ENCODE measurements at regions not wholly inside any gene's neighbourhood (a gene's known extent, or its start where the extent isn't known, plus 50 kb on each side); places are given as distances from the start of the nearest gene placed in this dataset.
"Not testable (repeated sequence)": the region's sequence is repeated elsewhere in the genome, so short reads cannot be mapped to it uniquely, and the experiment has no call there.

- peak; percentile 94 for DNase-seq (ENCODE audit: unreplicated experiment)
- H3K4me3 Mint-ChIP-seq (ENCODE audit: unreplicated experiment), result no peak overlapping the region
- BruUV-seq (replicated peaks), result no TSS peak
- H3K36me3 Mint-ChIP-seq (ENCODE audit: insufficient read depth, unreplicated experiment), result no peaks in the 10 kb centered on the region
- ChIA-PET POLR2A (no interaction called here), CTCF (interaction anchor here (0.7 kb wide), 1 partner anchor 226 kb away, joined by 5 read pairs; no protein-coding TSS in a partner anchor)
- intact Hi-C loops (cut with micrococcal nuclease), result no loop called here
- TF ChIP-seq, protein P1, sequence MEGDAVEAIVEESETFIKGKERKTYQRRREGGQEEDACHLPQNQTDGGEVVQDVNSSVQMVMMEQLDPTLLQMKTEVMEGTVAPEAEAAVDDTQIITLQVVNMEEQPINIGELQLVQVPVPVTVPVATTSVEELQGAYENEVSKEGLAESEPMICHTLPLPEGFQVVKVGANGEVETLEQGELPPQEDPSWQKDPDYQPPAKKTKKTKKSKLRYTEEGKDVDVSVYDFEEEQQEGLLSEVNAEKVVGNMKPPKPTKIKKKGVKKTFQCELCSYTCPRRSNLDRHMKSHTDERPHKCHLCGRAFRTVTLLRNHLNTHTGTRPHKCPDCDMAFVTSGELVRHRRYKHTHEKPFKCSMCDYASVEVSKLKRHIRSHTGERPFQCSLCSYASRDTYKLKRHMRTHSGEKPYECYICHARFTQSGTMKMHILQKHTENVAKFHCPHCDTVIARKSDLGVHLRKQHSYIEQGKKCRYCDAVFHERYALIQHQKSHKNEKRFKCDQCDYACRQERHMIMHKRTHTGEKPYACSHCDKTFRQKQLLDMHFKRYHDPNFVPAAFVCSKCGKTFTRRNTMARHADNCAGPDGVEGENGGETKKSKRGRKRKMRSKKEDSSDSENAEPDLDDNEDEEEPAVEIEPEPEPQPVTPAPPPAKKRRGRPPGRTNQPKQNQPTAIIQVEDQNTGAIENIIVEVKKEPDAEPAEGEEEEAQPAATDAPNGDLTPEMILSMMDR (IDR thresholded peaks at IDR 0.05; ENCODE audit: unreplicated experiment), result no peak
- H3K9me3 Mint-ChIP-seq (ENCODE audit: unreplicated experiment), result no peaks in the 10 kb centered on the region
- H3K27me3 Mint-ChIP-seq (ENCODE audit: insufficient read depth, unreplicated experiment), result peaks cover 79% of the 10 kb centered on the region
- H3K4me1 Mint-ChIP-seq (ENCODE audit: insufficient read depth, unreplicated experiment), result peaks cover 34% of the 10 kb centered on the region
- no peak overlapping the region for H3K27ac Mint-ChIP-seq (ENCODE audit: low read depth, unreplicated experiment)
Observed at GRCh38 chr14:58747181-58747580, 109.4 kb downstream of the DACT1 start.

GRCh38 chr14:58748251-58748650 lies 110.5 kb downstream of the DACT1 start:
- H3K4me3 Mint-ChIP-seq (ENCODE audit: unreplicated experiment); BruUV-seq (replicated peaks); H3K27ac Mint-ChIP-seq (ENCODE audit: low read depth, unreplicated experiment); H3K36me3 Mint-ChIP-seq (ENCODE audit: insufficient read depth, unreplicated experiment); POLR2A ChIA-PET; DNase-seq (ENCODE audit: unreplicated experiment); intact Hi-C loops (cut with micrococcal nuclease); H3K9me3 Mint-ChIP-seq (ENCODE audit: unreplicated experiment): not testable (repeated sequence)
- Mint-ChIP-seq H3K27me3 (ENCODE audit: insufficient read depth, unreplicated experiment) (peaks cover 78% of the 10 kb centered on the region), H3K4me1 (ENCODE audit: insufficient read depth, unreplicated experiment) (peaks cover 34% of the 10 kb centered on the region)
- CTCF ChIA-PET, result interaction anchor here (0.6 kb wide), 1 partner anchor 97 kb away, joined by 3 read pairs; no protein-coding TSS in a partner anchor

DNA sequence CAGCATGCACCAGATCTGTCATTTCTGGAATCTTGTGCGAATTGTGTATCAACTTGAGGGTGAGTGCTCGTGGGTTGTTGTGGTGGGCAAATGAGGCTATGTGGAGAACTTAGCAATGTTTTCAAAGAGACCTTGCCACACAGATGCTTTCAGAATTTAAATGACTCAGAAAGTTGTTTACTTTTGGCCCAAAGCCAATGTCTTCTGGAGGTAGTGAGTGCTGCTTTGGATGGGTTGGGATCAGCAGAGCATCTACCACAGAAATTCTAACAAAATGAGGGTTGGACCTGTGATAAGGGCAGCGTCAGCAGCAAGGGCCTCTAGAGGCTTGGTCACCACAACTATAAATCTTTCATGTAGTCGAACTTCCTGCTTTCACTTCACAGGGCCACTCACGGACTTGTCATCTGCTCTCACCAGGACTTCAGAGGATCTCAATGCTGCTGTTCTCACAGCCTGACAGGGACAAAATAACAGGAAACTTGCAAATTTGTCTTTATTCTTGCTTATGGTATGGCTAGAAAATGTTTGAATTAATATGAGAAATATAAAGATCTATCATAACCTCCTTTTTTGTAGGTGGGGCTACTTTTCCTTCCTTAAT lies 111.4 kb downstream of the DACT1 start:
- no peaks in the 10 kb centered on the region for H3K36me3 Mint-ChIP-seq (ENCODE audit: insufficient read depth, unreplicated experiment)
- CTCF ChIA-PET, result no interaction called here
- H3K4me3 Mint-ChIP-seq (ENCODE audit: unreplicated experiment), result no peak overlapping the region
- peak; percentile 83 for DNase-seq (ENCODE audit: unreplicated experiment)
- TF ChIP-seq, protein P1 (IDR thresholded peaks at IDR 0.05; ENCODE audit: unreplicated experiment), result no peak
- H3K4me1 Mint-ChIP-seq (ENCODE audit: insufficient read depth, unreplicated experiment), result peaks cover 34% of the 10 kb centered on the region
- intact Hi-C loops (cut with micrococcal nuclease), result no loop called here
- BruUV-seq (replicated peaks), result no TSS peak
- no peaks in the 10 kb centered on the region for H3K9me3 Mint-ChIP-seq (ENCODE audit: unreplicated experiment)
- H3K27me3 Mint-ChIP-seq (ENCODE audit: insufficient read depth, unreplicated experiment), result peaks cover 78% of the 10 kb centered on the region
- H3K27ac Mint-ChIP-seq (ENCODE audit: low read depth, unreplicated experiment), result no peak overlapping the region
- POLR2A ChIA-PET, result no interaction called here

DNA sequence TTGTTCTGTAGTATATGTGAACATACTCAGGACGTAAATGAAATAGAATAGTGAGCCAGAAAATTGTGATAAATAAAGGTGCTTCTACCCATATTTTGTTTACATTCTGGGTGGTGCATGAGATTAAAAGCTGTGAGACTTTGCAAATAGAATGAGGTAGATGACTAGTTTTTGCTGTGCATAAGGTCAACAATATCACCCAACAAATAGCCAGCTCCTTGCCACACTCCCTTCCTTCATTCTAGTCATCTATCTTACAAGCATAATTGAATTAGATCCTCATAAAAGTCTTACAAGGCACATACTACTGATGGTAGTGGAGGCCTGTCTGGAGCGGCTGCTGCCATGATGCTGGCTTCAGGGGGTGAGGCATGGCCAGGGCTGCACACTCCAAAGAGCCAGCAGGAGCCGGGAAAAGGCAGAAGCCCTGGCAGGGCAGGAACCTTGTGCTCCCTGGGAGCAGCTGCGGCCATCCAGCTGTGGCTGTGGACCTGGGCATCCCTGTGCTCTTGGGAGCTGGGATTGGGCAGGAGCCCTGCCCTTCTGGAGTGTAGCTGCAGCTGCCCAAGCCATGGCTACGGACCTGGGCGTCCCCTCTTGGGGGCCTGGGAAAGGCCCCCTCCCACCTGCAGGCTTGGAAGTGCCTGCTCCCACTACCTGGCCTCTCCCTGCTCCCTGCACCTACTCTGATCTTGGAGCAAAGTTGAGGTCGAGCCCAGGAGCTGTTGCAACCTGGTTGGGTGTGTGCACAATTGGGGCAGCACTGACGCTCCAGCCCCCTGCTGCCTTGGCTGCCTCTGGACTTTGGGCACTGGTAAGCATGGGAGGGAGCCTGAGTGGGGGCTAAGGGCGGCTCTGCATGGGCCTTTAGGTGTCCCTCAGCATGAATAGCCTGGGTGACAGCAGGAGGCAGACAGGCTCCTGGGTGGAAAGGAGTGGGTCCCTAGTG lies 112.8 kb downstream of the DACT1 start:
- TF ChIP-seq, protein P1 (IDR thresholded peaks at IDR 0.05; ENCODE audit: unreplicated experiment), result no peak
- BruUV-seq (replicated peaks), result no TSS peak
- no peaks in the 10 kb centered on the region for H3K36me3 Mint-ChIP-seq (ENCODE audit: insufficient read depth, unreplicated experiment)
- no peak overlapping the region for H3K4me3 Mint-ChIP-seq (ENCODE audit: unreplicated experiment)
- H3K27me3 Mint-ChIP-seq (ENCODE audit: insufficient read depth, unreplicated experiment), result peaks cover 71% of the 10 kb centered on the region
- H3K4me1 Mint-ChIP-seq (ENCODE audit: insufficient read depth, unreplicated experiment), result peaks cover 34% of the 10 kb centered on the region
- ChIA-PET POLR2A (no interaction called here), CTCF (interaction anchor here (0.6 to 0.8 kb wide), 3 partner anchors 13 to 517 kb away, joined by 3 to 4 read pairs (median 4); no protein-coding TSS in a partner anchor)
- H3K9me3 Mint-ChIP-seq (ENCODE audit: unreplicated experiment), result no peaks in the 10 kb centered on the region
- intact Hi-C loops (cut with micrococcal nuclease), result no loop called here
- H3K27ac Mint-ChIP-seq (ENCODE audit: low read depth, unreplicated experiment), result no peak overlapping the region
- DNase-seq (ENCODE audit: unreplicated experiment), result no peak

Data from MCF 10A (cell line).